Suprapubic skin (tissue), 3 donors: ENCODE measurements at regions not wholly inside any gene's neighbourhood (a gene's known extent, or its start where the extent isn't known, plus 50 kb on each side); places are given as distances from the start of the nearest gene placed in this dataset.

Source experiments
- POLR2A ChIP-seq, 2 donors: fragments of 450-650 bp; IDR thresholded peaks; one replicate each; pipeline ENCODE4 v1.6.1; 2017; ENCODE audit warnings: antibody characterized with exemption in 2 of 2, mild to moderate bottlenecking in 2 of 2, moderate library complexity in 2 of 2
- TF ChIP-seq, protein P1 (sequence below), 2 donors: fragments of 200-600 bp in 1 of 2; fragments of 450-650 bp in 1 of 2; sonication (generic) in 1 of 2; IDR thresholded peaks; one replicate each; pipeline ENCODE4 v1.5.1; 2016 to 2019; ENCODE audit warnings: antibody characterized with exemption in 2 of 2, mild to moderate bottlenecking in 1 of 2, moderate library complexity in 1 of 2

DNA sequence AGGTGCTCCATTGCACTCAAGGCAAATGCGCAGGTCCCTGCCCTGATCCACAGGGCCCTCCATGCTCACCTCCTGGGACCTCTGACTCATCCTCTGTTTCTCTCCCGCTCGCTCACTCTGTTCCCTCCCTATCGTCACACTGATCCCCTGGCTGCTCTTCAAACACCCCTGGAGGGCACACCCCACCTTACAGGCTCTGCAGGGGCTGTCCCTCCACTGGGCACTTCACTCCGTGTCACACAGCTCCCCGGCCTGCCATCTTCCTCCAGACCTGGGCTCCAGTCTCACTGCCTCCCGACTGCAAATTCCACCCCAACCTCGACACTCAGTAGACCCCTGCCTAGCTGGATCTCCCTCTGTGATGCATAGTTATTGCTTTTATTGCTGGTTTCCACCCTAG lies 91.5 kb upstream of the PRDM11 start:
- TF ChIP-seq, protein P1, sequence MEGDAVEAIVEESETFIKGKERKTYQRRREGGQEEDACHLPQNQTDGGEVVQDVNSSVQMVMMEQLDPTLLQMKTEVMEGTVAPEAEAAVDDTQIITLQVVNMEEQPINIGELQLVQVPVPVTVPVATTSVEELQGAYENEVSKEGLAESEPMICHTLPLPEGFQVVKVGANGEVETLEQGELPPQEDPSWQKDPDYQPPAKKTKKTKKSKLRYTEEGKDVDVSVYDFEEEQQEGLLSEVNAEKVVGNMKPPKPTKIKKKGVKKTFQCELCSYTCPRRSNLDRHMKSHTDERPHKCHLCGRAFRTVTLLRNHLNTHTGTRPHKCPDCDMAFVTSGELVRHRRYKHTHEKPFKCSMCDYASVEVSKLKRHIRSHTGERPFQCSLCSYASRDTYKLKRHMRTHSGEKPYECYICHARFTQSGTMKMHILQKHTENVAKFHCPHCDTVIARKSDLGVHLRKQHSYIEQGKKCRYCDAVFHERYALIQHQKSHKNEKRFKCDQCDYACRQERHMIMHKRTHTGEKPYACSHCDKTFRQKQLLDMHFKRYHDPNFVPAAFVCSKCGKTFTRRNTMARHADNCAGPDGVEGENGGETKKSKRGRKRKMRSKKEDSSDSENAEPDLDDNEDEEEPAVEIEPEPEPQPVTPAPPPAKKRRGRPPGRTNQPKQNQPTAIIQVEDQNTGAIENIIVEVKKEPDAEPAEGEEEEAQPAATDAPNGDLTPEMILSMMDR (IDR thresholded peaks at IDR 0.05): no peak
- no peak for TF ChIP-seq POLR2A (IDR thresholded peaks at IDR 0.05)
